Mesenchymal stem cell (in vitro differentiated cells and primary cell): ENCODE measurements at regions not wholly inside any gene's neighbourhood (a gene's known extent, or its start where the extent isn't known, plus 50 kb on each side); places are given as distances from the start of the nearest gene placed in this dataset.
A peak's percentile ranks its signal among the peaks of the same experiment; 100 is the strongest.

Experiments
- DNase-seq: peaks from one replicate; pipeline ENCODE4 v3.0.0-alpha.2; 2013
- H2AFZ ChIP-seq: one replicate; pipeline ENCODE4 v1.6.1; 2013; ENCODE audit warnings: low read depth, mild to moderate bottlenecking, control low read depth, inconsistent platforms, low read length, moderate library complexity
- H2AK5ac ChIP-seq: 2 replicates; pipeline ENCODE4 v1.6.1; 2013; ENCODE audit warnings: low read length, moderate library complexity, mild to moderate bottlenecking, inconsistent platforms; ENCODE audit not compliant: severe bottlenecking
- H2BK120ac ChIP-seq: one replicate; pipeline ENCODE4 v1.6.1; 2013; ENCODE audit warnings: low read depth, mild to moderate bottlenecking, inconsistent platforms, low read length, moderate library complexity
- H2BK12ac ChIP-seq, 2 experiments: one replicate each; pipeline ENCODE4 v1.6.1; 2013; ENCODE audit warnings: inconsistent platforms in 2 of 2, low read length in 2 of 2, mild to moderate bottlenecking in 2 of 2, moderate library complexity in 2 of 2, control low read depth in 1 of 2
- H2BK15ac ChIP-seq: one replicate; pipeline ENCODE4 v1.6.1; 2013; ENCODE audit warnings: mild to moderate bottlenecking, low read depth, inconsistent platforms; ENCODE audit not compliant: poor library complexity, severe bottlenecking
- H2BK5ac ChIP-seq: 2 replicates; pipeline ENCODE4 v1.6.1; 2013; ENCODE audit warnings: low read depth, mild to moderate bottlenecking, low read length, control low read depth, inconsistent platforms; ENCODE audit not compliant: poor library complexity, severe bottlenecking
- H3K14ac ChIP-seq, 2 experiments: one replicate each; pipeline ENCODE4 v1.6.1; 2013; ENCODE audit warnings: inconsistent platforms in 2 of 2, low read length in 2 of 2, control low read depth in 1 of 2, mild to moderate bottlenecking in 1 of 2, moderate library complexity in 1 of 2
- H3K18ac ChIP-seq, 2 experiments: one replicate each; pipeline ENCODE4 v1.6.1; 2013; ENCODE audit warnings: inconsistent platforms in 2 of 2, low read length in 2 of 2, control low read depth in 1 of 2, low read depth in 1 of 2, mild to moderate bottlenecking in 1 of 2
- H3K23ac ChIP-seq, 2 experiments: one replicate each; pipeline ENCODE4 v1.6.1; 2013; ENCODE audit warnings: inconsistent platforms in 2 of 2, low read length in 2 of 2, mild to moderate bottlenecking in 2 of 2, moderate library complexity in 2 of 2, control low read depth in 1 of 2
- H3K27ac ChIP-seq: 2 replicates; pipeline ENCODE4 v1.5.1; 2013; ENCODE audit warnings: mild to moderate bottlenecking, moderate library complexity, low read length, control low read depth, inconsistent platforms; ENCODE audit not compliant: poor library complexity, severe bottlenecking
- H3K27me3 ChIP-seq, 2 experiments: 2 replicates each; pipeline versions ENCODE4 v1.6.1 to v1.7.0; 2013; ENCODE audit warnings: low read length in 2 of 2, mild to moderate bottlenecking in 2 of 2, moderate library complexity in 2 of 2, control low read depth in 1 of 2, inconsistent platforms in 1 of 2; ENCODE audit not compliant: control insufficient read depth in 1 of 2, insufficient read depth in 1 of 2
- H3K36me3 ChIP-seq, 2 experiments: 2 replicates each; pipeline versions ENCODE4 v1.6.1 to v1.7.0; 2013; ENCODE audit warnings: low read length in 2 of 2, control low read depth in 1 of 2, inconsistent platforms in 1 of 2, low read depth in 1 of 2, mild to moderate bottlenecking in 1 of 2; ENCODE audit not compliant: insufficient read depth in 2 of 2, control insufficient read depth in 1 of 2
- H3K4ac ChIP-seq, 2 experiments: one replicate each; pipeline ENCODE4 v1.6.1; 2013; ENCODE audit warnings: inconsistent platforms in 2 of 2, low read length in 2 of 2, mild to moderate bottlenecking in 2 of 2, moderate library complexity in 2 of 2, control low read depth in 1 of 2, low read depth in 1 of 2
- H3K4me1 ChIP-seq: 2 replicates; pipeline ENCODE4 v1.6.1; 2013; ENCODE audit warnings: low read depth, low read length, control low read depth; ENCODE audit not compliant: control insufficient read depth, insufficient read depth
- H3K4me2 ChIP-seq: 2 replicates; pipeline ENCODE4 v1.6.1; 2013; ENCODE audit warnings: low read length, mild to moderate bottlenecking, inconsistent platforms; ENCODE audit not compliant: poor library complexity, severe bottlenecking
- H3K4me3 ChIP-seq, 2 experiments: 2 replicates each; pipeline versions ENCODE4 v1.5.1 to v1.7.0; 2013; ENCODE audit warnings: low read length in 2 of 2, mild to moderate bottlenecking in 2 of 2, control low read depth in 1 of 2, low read depth in 1 of 2; ENCODE audit not compliant: insufficient read depth in 1 of 2
- H3K79me1 ChIP-seq: replicated peaks from 2 replicates; pipeline ENCODE4 v1.6.1; 2013; ENCODE audit warnings: mild to moderate bottlenecking, control low read depth, low read length, inconsistent platforms; ENCODE audit not compliant: poor library complexity, severe bottlenecking
- H3K9ac ChIP-seq: 2 replicates; pipeline ENCODE4 v1.7.0; 2013; ENCODE audit warnings: mild to moderate bottlenecking, low read length, moderate library complexity
- H3K9me3 ChIP-seq: 2 replicates; pipeline ENCODE4 v1.7.0; 2013; ENCODE audit warnings: mild to moderate bottlenecking, low read length; ENCODE audit not compliant: control insufficient read depth
- H4K8ac ChIP-seq: one replicate; pipeline ENCODE4 v1.6.1; 2013; ENCODE audit warnings: inconsistent platforms, mild to moderate bottlenecking, low read length, moderate library complexity
- H4K91ac ChIP-seq: one replicate; pipeline ENCODE4 v1.6.1; 2013; ENCODE audit warnings: mild to moderate bottlenecking, low read length, inconsistent platforms
- WGBS: methylation state at CpG from one replicate; pipeline ENCODE4 v1.1.7; 2013; ENCODE audit warnings: mixed read lengths; 5-methylcytosine and 5-hydroxymethylcytosine counted together

DNA sequence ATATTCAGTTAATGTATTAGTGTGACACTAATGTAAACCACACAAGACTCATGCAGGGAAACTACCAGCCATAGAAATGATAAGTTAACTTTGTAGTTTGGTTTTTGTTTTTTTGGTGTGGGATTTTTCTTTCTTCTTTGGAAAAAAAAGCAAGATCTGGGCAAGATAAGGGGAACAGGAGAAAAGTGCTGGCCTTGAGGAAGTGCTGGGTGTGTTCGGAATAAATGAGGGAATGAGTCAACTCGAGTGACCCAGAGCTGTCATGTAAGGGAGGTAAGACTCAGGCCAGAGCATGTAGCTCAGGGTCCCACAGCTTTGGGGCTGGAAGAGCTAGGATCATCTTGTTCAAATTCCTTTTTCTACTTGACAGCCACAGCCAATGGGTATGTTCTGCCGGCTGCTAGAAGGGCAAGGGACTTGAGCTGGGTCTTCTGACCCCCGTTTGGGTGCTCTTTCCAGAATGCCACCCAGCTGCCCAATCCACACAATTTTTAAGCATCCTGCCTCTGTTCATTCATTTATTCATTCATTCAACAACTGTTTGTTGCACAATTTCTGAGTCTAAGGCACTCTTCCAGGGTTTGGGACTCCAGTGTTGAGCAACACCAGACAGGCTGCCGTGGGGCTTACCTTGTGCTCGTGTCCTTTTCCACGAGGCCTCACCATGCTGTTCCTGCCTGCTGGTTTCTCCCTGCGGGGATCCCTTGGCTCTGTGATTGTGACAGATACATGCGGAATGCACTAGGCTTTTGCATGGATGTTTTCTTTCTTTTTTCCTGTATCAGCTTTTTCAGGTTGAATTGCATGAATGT is 54.5 kb downstream of the CLDN34 start:
- peak; percentile 39 for DNase-seq
- H3K4me2 ChIP-seq: no peak overlapping the region
- no peak overlapping the region for H4K8ac ChIP-seq
- no peak overlapping the region for H3K4ac ChIP-seq
- no peak overlapping the region for H2BK5ac ChIP-seq
- H2AFZ ChIP-seq: no peak overlapping the region
- H2BK12ac ChIP-seq: no peak overlapping the region
- H3K9me3 ChIP-seq: no peaks in the 10 kb centered on the region
- H3K4me3 ChIP-seq: no peak overlapping the region
- H3K14ac ChIP-seq: no peak overlapping the region
- no peak overlapping the region for H4K91ac ChIP-seq
- H3K9ac ChIP-seq: no peak overlapping the region
- H2AK5ac ChIP-seq: no peak overlapping the region
- WGBS: 76% methylated on average over 9 of the region's 9 CpGs
- no peaks in the 10 kb centered on the region for H3K36me3 ChIP-seq
- no peak overlapping the region for H3K27ac ChIP-seq
- no peak overlapping the region for H2BK15ac ChIP-seq
- H3K79me1 ChIP-seq: peaks cover 7% of the 10 kb centered on the region
- H3K4me1 ChIP-seq: peaks cover 9% of the 10 kb centered on the region
- no peaks in the 10 kb centered on the region for H3K27me3 ChIP-seq
- H3K18ac ChIP-seq: peak overlapping the region in 1 of 2 experiments; percentile 18
- H3K23ac ChIP-seq: no peak overlapping the region
- no peak overlapping the region for H2BK120ac ChIP-seq

DNA sequence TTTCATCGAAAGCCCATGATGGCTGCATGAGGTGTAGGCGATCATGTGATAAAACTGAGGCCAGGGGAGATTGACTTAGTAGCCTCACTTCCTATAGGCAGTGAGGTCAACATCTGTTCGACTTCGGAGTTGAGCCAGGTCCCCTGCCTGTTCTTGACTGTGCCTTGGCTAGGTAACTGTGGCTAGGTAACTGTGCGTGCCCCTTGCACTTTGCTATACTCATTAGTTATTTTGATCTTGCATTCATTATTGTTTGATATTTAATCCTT is 55.0 kb downstream of the CLDN34 start:
- Histone ChIP-seq H2BK15ac (no peak overlapping the region), H3K36me3 (no peaks in the 10 kb centered on the region), H2BK12ac (no peak overlapping the region), H3K18ac (no peak overlapping the region), H2AFZ (no peak overlapping the region), H3K9ac (no peak overlapping the region), H4K91ac (no peak overlapping the region), H3K4me3 (no peak overlapping the region), H3K79me1 (peaks cover 7% of the 10 kb centered on the region), H4K8ac (no peak overlapping the region), H2BK5ac (no peak overlapping the region), H3K4me1 (peaks cover 8% of the 10 kb centered on the region), H2BK120ac (no peak overlapping the region), H3K9me3 (no peaks in the 10 kb centered on the region), H3K4me2 (no peak overlapping the region), H3K27ac (no peak overlapping the region), H3K23ac (no peak overlapping the region), H2AK5ac (no peak overlapping the region), H3K14ac (no peak overlapping the region), H3K27me3 (no peaks in the 10 kb centered on the region), H3K4ac (no peak overlapping the region)
- 86% methylated on average over 4 of the region's 5 CpGs for WGBS
- no peak for DNase-seq

- Histone ChIP-seq H3K9ac (no peak overlapping the region), H2AK5ac (no peak overlapping the region), H3K79me1 (peaks cover 8% of the 10 kb centered on the region), H3K4me3 (no peak overlapping the region), H3K27ac (no peak overlapping the region), H3K9me3 (no peaks in the 10 kb centered on the region), H2BK15ac (no peak overlapping the region), H4K8ac (no peak overlapping the region), H2AFZ (no peak overlapping the region), H4K91ac (no peak overlapping the region), H2BK120ac (no peak overlapping the region), H3K4me1 (peaks cover 8% of the 10 kb centered on the region), H3K27me3 (no peaks in the 10 kb centered on the region), H3K23ac (no peak overlapping the region), H2BK5ac (no peak overlapping the region), H3K14ac (no peak overlapping the region), H3K4me2 (no peak overlapping the region), H3K4ac (no peak overlapping the region), H2BK12ac (no peak overlapping the region), H3K36me3 (no peaks in the 10 kb centered on the region), H3K18ac (peak overlapping the region in 1 of 2 experiments; percentile 5)
- WGBS: 73% methylated on average over 10 of the region's 10 CpGs
- DNase-seq: peak; percentile 64
Observed at GRCh38 chrX:10022580-10023245, 55.6 kb downstream of the CLDN34 start.

GRCh38 chrX:10023821-10024220 is 56.7 kb downstream of the CLDN34 start:
- no peak overlapping the region for H3K4ac ChIP-seq
- no peak overlapping the region for H2BK5ac ChIP-seq
- no peaks in the 10 kb centered on the region for H3K9me3 ChIP-seq
- no peak overlapping the region for H3K4me3 ChIP-seq
- H2BK120ac ChIP-seq: no peak overlapping the region
- no peaks in the 10 kb centered on the region for H3K27me3 ChIP-seq
- H3K23ac ChIP-seq: no peak overlapping the region
- H2BK12ac ChIP-seq: no peak overlapping the region
- no peak overlapping the region for H2AK5ac ChIP-seq
- H2AFZ ChIP-seq: no peak overlapping the region
- no peak overlapping the region for H4K8ac ChIP-seq
- WGBS: 100% methylated on average over 5 of the region's 7 CpGs
- no peak overlapping the region for H3K27ac ChIP-seq
- no peak overlapping the region for H3K9ac ChIP-seq
- H3K4me1 ChIP-seq: peaks cover 5% of the 10 kb centered on the region
- H3K36me3 ChIP-seq: no peaks in the 10 kb centered on the region
- H2BK15ac ChIP-seq: no peak overlapping the region
- H3K79me1 ChIP-seq: peaks cover 9% of the 10 kb centered on the region
- no peak overlapping the region for H3K4me2 ChIP-seq
- no peak overlapping the region for H3K14ac ChIP-seq
- no peak overlapping the region for H4K91ac ChIP-seq
- DNase-seq: no peak
- no peak overlapping the region for H3K18ac ChIP-seq
